GOT3 (cell line): ENCODE measurements at regions not wholly inside any gene's neighbourhood (a gene's known extent, or its start where the extent isn't known, plus 50 kb on each side); places are given as distances from the start of the nearest gene placed in this dataset.

Experiments used
- DNase-seq: peaks from one replicate; lab custom pipeline; 2025; ENCODE audit warnings: mixed read lengths; lab: John Stamatoyannopoulos, UW

DNA sequence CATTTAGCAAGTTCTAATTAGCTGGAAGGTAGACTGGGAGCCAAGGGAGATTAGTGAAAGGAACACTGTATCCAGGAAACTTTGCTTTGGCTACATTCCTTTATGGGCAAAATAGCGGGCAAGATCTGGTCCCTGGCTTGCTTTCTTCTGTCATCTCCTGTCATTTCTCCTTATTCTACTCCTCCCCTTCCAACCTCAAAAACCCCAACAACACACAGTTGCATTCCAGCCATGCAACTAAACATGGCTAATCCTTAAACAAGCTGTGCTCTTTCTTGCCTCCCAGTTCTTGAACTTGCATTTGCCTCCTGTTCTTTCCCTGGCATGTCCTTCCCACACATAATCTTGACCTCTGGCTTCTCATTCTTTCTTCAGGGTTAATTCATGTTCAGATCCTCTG lies 59.5 kb upstream of the CDCA7L start:
- no peak for DNase-seq

DNA sequence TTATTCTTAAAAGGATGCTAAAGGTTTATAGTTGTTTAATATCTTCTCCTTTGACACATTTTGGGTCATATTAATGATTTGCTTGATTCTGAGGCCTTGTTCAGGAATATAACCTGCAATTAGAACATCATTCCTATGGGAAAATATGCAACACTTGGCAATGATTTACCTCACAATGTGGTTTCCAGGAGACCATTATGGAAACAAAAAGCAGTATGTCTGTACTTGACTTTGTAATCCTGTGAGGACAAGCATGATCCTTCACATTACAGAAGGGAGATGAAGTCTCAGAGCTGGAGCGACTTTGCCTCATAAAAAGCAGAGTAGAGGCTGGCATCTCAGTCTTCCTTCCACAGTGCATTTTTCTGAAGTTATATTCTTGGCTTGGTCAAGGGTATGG lies 57.0 kb upstream of the CDCA7L start:
- no peak for DNase-seq

DNA sequence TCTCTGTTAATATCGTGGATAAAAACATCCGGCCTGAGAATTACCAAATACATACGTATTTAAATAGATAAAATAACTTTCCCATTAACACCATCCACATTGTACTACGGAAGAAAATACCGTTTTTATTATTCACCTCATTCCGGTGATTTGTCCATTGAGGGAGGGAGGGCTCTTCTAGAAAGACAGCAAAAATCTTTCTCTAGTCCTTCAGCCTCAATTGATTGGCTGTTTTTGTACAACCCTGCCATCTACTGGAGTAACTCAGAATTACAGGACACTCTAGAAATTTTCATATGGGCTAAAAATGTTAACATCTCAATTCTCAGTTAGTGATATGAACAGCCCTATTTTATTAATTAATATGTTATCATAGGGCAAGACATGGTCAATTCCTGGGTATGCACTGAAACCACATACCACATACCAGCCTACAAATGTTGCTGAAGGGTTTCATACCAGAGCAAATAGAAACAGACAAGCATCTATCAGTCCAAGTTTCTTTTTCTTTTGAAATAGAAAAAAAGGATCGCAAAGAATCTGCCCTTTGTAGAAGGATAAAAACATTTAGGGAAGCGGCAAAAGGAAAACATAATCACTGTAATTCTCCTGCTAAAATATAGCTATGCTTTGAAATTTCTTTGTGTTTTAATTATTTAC lies 55.8 kb upstream of the CDCA7L start:
- peak; percentile 16 for DNase-seq

- DNase-seq, result no peak
These were observed 54.2 kb upstream of the CDCA7L start for GRCh38 chr7:21999896-22000295.

DNA sequence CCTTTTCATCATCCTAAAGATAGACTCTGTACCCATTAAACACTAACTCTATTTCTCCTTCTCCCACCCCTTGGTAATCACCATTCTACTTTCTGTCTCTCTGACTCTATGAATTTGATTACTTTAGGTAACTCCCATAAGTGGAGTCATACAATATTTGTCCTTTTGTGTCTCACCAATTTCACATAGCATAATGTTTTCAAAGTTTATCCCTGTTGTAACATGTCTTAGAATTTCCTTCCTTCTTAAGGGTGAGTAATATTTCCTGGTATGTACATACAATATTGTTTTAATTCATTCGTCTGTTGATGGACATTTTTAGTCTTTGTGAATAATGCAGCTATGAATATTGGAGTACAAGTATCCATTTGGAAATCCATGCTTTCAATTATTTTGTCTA lies 50.9 kb upstream of the CDCA7L start:
- DNase-seq, result no peak
